Hepatic stellate cell (primary cell): ENCODE measurements at regions not wholly inside any gene's neighbourhood (a gene's known extent, or its start where the extent isn't known, plus 50 kb on each side); places are given as distances from the start of the nearest gene placed in this dataset.

ENCODE experiments used
- DNase-seq: peaks from one replicate; pipeline ENCODE4 v3.0.0; 2011; ENCODE audit warnings: low spot score

DNA sequence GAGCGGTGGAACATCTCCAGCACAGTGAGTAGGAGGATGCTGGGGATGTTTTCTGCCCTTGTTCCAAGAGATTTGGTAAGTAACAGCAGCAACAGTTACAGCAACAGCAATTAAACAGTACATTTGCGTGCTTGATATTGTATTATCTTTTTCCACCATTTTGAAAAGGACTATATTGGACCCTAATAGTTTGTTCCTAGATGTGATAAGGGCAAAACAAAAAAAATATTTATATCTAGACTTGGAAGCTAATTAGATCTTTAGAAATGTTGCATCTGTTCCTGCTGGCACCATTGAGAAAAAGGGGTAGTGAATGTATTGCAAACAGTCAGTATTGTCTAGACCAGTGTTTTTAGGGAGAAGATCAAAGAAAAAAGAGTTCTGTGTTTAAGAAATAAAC, 759.9 kb downstream of the JRKL start:
- DNase-seq: no peak

GRCh38 chr11:97157221-97157740, 767.5 kb downstream of the JRKL start:
- no peak for DNase-seq

GRCh38 chr11:97158243-97158642, 768.4 kb downstream of the JRKL start:
- DNase-seq: no peak

GRCh38 chr11:97163631-97164191, 773.9 kb downstream of the JRKL start:
- no peak for DNase-seq

- no peak for DNase-seq
Observed at GRCh38 chr11:97201743-97202612, 812.2 kb downstream of the JRKL start.

DNA sequence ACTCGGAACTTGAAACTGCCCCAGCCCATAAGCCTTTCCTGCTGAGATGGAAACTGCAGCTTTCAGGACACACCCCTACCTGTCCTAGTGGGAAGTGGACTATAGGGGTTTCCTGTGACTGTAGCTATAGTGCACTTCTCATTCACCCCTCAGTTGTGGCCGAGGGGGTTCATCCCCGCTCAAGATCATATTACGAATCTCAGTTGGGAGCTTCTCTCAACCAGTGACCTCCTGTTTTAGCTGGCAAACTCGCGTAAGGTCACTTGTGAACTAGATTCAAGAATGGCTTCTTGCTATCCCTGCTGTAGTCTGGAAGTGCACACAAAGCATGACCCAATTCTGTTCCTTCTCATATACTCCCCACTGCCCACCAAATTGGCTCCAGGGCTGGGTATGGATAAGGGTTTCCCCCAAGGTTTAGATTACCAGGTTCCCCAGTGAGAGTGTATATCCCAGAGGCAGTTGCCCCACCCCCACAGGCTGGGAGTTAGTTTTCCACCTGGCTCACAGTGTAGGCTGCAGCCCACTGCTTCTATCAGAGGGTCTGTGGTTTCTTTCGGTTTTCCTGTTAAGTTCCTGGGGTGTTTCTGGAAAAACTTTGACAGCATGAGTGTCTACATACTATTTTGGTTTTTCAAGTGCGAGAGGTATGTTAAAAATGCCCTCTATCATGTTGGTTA, 812.9 kb downstream of the JRKL start:
- no peak for DNase-seq

GRCh38 chr11:97218011-97218410, 828.2 kb downstream of the JRKL start:
- no peak for DNase-seq

- no peak for DNase-seq
Observed at GRCh38 chr11:97223647-97224046, 833.8 kb downstream of the JRKL start.

DNA sequence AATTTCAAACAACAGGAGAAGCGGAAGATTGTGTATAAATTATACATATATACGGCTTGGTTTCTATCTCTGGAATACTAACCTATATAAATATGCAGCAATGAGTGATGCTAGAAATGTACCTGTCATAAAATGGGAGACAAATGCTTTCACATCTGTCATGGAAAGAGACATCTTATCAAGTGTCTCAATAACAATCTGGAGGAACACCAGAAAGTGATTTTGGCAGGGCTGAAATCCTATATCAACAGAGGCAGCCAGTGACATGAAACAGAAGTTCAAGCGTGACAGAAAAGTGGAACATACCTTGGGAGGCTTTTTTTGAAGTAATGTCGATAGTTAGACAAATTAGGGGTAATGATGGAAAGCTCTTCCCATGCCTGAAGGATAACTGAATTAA, 834.6 kb downstream of the JRKL start:
- no peak for DNase-seq

- no peak for DNase-seq
Observed at GRCh38 chr11:97225794-97226193, 836.0 kb downstream of the JRKL start.

DNA sequence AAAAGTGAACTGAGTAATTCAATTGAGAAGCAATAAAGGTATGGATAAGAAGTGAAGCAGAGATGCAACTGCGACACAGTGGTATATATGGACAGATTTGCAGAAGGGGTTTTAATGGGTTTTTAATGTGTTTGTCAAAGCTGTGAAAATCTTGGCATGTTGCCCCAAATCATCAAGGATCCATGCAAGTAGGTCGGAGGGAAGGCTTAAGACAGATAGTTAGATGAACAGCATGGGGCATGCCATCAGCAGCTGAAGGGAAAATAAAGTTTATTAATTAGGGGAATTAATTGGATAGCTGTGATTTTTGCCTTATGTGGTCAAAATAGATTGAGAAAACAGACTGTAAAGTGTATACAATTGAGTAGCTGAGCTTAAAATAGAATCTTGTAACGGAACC, 840.1 kb downstream of the JRKL start:
- DNase-seq: no peak

GRCh38 chr11:97231231-97231630, 841.4 kb downstream of the JRKL start:
- no peak for DNase-seq

GRCh38 chr11:97234016-97234415, 844.2 kb downstream of the JRKL start:
- DNase-seq: no peak

DNA sequence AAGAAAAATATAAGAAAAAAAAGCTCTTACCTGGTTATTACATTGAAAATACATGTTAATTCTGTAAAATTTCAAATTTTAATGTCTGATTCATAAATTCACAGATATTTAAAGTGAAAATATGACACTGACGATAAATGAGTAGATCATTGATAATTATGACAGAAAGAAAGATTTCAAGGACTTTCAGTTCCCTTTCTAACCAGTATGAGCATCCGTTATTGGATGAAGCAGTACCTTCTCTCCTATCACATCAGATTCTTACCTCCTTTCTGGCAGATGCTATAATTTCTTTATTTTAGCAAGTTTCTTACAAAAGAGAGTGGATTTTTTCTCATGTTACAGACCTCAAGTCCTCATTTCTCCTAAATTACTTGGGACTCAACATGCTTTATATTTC, 847.3 kb downstream of the JRKL start:
- DNase-seq: no peak

DNA sequence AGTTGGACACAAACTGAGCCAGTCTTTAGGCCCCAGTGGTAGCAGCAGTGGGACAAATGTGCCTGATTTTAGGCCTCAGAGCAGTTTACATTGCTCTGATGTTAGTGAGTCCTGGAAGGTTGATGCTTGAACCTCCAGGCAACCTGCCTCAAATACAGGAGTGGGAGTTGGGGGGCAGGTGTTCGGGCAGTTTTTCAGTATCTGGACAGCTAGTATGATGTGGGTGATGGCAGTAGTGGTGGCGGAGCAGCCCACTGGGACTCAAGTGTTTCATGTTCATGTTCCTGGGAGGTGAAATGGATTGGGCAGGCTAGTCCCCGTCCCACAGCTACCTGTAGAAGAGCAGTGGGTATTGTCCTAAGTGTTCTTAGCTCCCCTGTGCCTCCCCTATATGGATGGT, 857.8 kb downstream of the JRKL start:
- DNase-seq: no peak

DNA sequence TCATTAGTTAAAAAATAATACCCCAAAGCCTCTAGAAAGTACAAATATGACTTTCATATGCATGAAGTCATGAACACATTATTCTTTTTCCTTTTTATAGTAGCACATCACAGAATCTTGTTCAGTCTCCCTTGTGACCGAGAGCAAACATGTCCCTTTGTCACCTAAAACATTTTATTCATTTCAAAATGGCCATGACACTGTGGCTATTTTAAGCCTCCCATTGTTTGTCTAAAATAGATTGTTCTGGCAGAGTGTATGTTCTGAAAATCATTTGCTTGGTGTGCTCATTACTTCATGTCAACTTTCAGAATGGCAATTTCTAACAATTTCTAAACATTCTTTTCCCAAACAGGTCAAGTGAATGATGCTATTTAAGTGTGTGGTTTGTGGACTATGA, 865.0 kb downstream of the JRKL start:
- DNase-seq: no peak

- DNase-seq: no peak
Observed at GRCh38 chr11:97259434-97259833, 869.6 kb downstream of the JRKL start.

DNA sequence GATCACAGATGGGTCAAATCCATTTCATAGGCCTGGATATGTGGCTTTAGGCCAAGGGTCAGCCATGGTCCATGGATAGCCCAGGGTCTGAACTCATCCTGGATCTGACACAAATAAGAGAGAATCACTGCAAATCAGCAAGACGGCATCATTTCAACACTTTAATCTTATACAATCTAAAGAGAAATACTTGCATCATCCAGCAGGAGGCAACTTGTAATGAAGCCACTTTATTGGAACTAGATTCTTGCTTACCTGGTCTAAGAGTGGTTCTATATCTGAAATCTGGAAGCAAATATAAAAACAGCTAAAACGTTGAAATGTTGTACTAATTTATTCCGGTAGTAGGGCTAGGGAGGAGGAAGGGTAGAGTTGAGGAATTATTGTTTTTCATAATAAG, 870.1 kb downstream of the JRKL start:
- DNase-seq: no peak

GRCh38 chr11:97263183-97263858, 873.5 kb downstream of the JRKL start:
- no peak for DNase-seq

DNA sequence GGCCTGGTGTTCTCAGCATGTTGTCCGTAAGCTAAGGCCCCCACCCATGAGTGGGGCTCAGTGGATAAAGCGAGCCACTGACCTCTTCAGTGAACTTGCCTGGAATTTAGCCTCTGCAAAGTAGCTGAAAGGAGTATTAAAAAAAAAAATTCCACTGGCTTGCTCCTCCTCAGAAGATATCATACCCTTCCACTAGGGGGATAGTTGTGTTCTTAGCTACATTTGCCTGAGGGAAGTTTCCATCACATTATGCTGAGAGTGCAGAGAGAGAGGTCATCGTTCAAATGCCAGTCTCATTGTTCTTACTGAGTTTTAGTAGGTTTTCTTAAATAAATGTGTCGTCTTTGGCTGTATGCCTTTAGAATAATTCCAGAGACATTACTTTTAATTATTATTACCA, 879.7 kb downstream of the JRKL start:
- no peak for DNase-seq

DNA sequence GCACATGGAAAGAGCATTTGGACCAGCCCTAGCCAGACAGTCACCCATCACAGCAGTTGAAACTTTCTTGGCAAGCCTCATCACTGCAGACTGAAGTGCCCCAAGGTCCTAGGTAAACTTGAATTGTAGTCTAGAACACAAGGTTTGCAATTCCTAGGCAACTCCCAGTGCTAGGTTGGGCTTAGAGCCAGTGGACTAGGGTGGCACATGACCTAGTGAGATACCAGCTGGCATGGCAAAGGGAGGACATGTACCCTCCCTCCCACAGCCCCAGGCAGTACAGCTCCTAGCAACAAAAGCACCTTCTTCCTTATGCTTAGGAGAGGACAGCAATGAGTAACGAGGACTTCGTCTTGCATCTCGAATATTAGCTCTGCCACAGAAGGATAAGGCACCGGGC, 889.5 kb downstream of the JRKL start:
- no peak for DNase-seq

- DNase-seq: no peak
Observed at GRCh38 chr11:97280347-97280746, 890.5 kb downstream of the JRKL start.

GRCh38 chr11:97289823-97290222, 900.0 kb downstream of the JRKL start:
- no peak for DNase-seq
